ENCODE measurements at regions not wholly inside any gene's neighbourhood (a gene's known extent, or its start where the extent isn't known, plus 50 kb on each side); places are given as distances from the start of the nearest gene placed in this dataset.
A peak's percentile ranks its signal among the peaks of the same experiment; 100 is the strongest.
"Not testable (repeated sequence)": the region's sequence is repeated elsewhere in the genome, so short reads cannot be mapped to it uniquely, and the experiment has no call there.

GRCh38 chr2:39839261-39839848 is 60.3 kb upstream of the THUMPD2 start:
- H3K9me3 ChIP-seq (replicated peaks) = peaks cover 25% of the 10 kb centered on the region
- intact Hi-C loops (cut with micrococcal nuclease) = no loop called here
- TF ChIP-seq CTCF (IDR thresholded peaks at IDR 0.05; ENCODE audit: borderline replicate concordance) = no peak
- no peaks in the 10 kb centered on the region for H3K27me3 ChIP-seq (ENCODE audit: low read depth)
- H3K36me3 ChIP-seq = no peaks in the 10 kb centered on the region
- H3K4me3 ChIP-seq = no peak overlapping the region
- DNase-seq = no peak
- no peaks in the 10 kb centered on the region for H3K4me1 ChIP-seq
- no peak overlapping the region for H3K27ac ChIP-seq (replicated peaks)

- no peak for DNase-seq
- H3K36me3 ChIP-seq = no peaks in the 10 kb centered on the region
- peaks cover 21% of the 10 kb centered on the region for H3K9me3 ChIP-seq (replicated peaks)
- no peak for TF ChIP-seq CTCF (IDR thresholded peaks at IDR 0.05; ENCODE audit: borderline replicate concordance)
- intact Hi-C loops (cut with micrococcal nuclease) = no loop called here
- no peaks in the 10 kb centered on the region for H3K27me3 ChIP-seq (ENCODE audit: low read depth)
- no peak overlapping the region for H3K4me3 ChIP-seq
- no peak overlapping the region for H3K27ac ChIP-seq (replicated peaks)
- H3K4me1 ChIP-seq = no peaks in the 10 kb centered on the region
Measured at GRCh38 chr2:39838589-39838988, 59.5 kb upstream of the THUMPD2 start.

GRCh38 chr2:39837856-39838453 is 58.9 kb upstream of the THUMPD2 start:
- Histone ChIP-seq H3K27ac (replicated peaks) (no peak overlapping the region), H3K4me3 (no peak overlapping the region), H3K36me3 (no peaks in the 10 kb centered on the region), H3K9me3 (replicated peaks) (peaks cover 21% of the 10 kb centered on the region), H3K27me3 (ENCODE audit: low read depth) (no peaks in the 10 kb centered on the region), H3K4me1 (no peaks in the 10 kb centered on the region)
- peak; percentile 81 for TF ChIP-seq CTCF (IDR thresholded peaks at IDR 0.05; ENCODE audit: borderline replicate concordance)
- no peak for DNase-seq
- intact Hi-C loops (cut with micrococcal nuclease) = no loop called here

GRCh38 chr2:39836638-39837037 is 57.6 kb upstream of the THUMPD2 start:
- intact Hi-C loops (cut with micrococcal nuclease) = no loop called here
- DNase-seq = no peak
- H3K27me3 ChIP-seq (ENCODE audit: low read depth) = no peaks in the 10 kb centered on the region
- no peaks in the 10 kb centered on the region for H3K36me3 ChIP-seq
- H3K4me1 ChIP-seq = no peaks in the 10 kb centered on the region
- TF ChIP-seq CTCF (IDR thresholded peaks at IDR 0.05; ENCODE audit: borderline replicate concordance) = no peak
- H3K27ac ChIP-seq (replicated peaks) = no peak overlapping the region
- no peak overlapping the region for H3K4me3 ChIP-seq
- peaks cover 28% of the 10 kb centered on the region for H3K9me3 ChIP-seq (replicated peaks)

- Histone ChIP-seq H3K27ac (replicated peaks) (no peak overlapping the region), H3K27me3 (ENCODE audit: low read depth) (no peaks in the 10 kb centered on the region), H3K4me1 (no peaks in the 10 kb centered on the region), H3K4me3 (no peak overlapping the region), H3K36me3 (no peaks in the 10 kb centered on the region), H3K9me3 (replicated peaks) (peaks cover 28% of the 10 kb centered on the region)
- DNase-seq = no peak
- TF ChIP-seq CTCF (IDR thresholded peaks at IDR 0.05; ENCODE audit: borderline replicate concordance) = no peak
- intact Hi-C loops (cut with micrococcal nuclease) = no loop called here
Measured at GRCh38 chr2:39834426-39834825, 55.4 kb upstream of the THUMPD2 start.

- intact Hi-C loops (cut with micrococcal nuclease); H3K27me3 ChIP-seq (ENCODE audit: low read depth); H3K36me3 ChIP-seq; H3K27ac ChIP-seq (replicated peaks); H3K4me3 ChIP-seq; H3K9me3 ChIP-seq (replicated peaks); H3K4me1 ChIP-seq; DNase-seq: not testable (repeated sequence)
Measured at GRCh38 chr2:39830610-39831009, 51.6 kb upstream of the THUMPD2 start.

All from left ventricle myocardium inferior (tissue), 1 donor.